Fibroblast of lung (primary cell): ENCODE measurements at regions not wholly inside any gene's neighbourhood (a gene's known extent, or its start where the extent isn't known, plus 50 kb on each side); places are given as distances from the start of the nearest gene placed in this dataset.

Experiments used
- EZH2 ChIP-seq: IDR thresholded peaks from 2 replicates; pipeline ENCODE4 v1.5.1; 2012; ENCODE audit warnings: low read length, control low read depth, mild to moderate bottlenecking; ENCODE audit errors: missing control alignments
- TF ChIP-seq, protein P1 (sequence below), 2 donors: IDR thresholded peaks in 1 of 2; conservative IDR thresholded peaks in 1 of 2; 1 replicate in 1 of 2; 2 replicates in 1 of 2; pipeline ENCODE4 v1.5.1; 2011 to 2012; ENCODE audit warnings: low read length in 2 of 2, control low read depth in 1 of 2, inconsistent platforms in 1 of 2, low read depth in 1 of 2, mild to moderate bottlenecking in 1 of 2

GRCh38 chr6:11636121-11636520 is 98.6 kb downstream of the TMEM170B start:
- TF ChIP-seq EZH2, result no peak
- TF ChIP-seq, protein P1, sequence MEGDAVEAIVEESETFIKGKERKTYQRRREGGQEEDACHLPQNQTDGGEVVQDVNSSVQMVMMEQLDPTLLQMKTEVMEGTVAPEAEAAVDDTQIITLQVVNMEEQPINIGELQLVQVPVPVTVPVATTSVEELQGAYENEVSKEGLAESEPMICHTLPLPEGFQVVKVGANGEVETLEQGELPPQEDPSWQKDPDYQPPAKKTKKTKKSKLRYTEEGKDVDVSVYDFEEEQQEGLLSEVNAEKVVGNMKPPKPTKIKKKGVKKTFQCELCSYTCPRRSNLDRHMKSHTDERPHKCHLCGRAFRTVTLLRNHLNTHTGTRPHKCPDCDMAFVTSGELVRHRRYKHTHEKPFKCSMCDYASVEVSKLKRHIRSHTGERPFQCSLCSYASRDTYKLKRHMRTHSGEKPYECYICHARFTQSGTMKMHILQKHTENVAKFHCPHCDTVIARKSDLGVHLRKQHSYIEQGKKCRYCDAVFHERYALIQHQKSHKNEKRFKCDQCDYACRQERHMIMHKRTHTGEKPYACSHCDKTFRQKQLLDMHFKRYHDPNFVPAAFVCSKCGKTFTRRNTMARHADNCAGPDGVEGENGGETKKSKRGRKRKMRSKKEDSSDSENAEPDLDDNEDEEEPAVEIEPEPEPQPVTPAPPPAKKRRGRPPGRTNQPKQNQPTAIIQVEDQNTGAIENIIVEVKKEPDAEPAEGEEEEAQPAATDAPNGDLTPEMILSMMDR (conservative IDR thresholded peaks at IDR 0.05 in 1 of 2, IDR thresholded peaks at IDR 0.05 in 1 of 2; ENCODE audit: low read depth in 1 of 2, low read length in 2 of 2), result no peak
